SK-N-SH (cell line): ENCODE measurements at regions not wholly inside any gene's neighbourhood (a gene's known extent, or its start where the extent isn't known, plus 50 kb on each side); places are given as distances from the start of the nearest gene placed in this dataset.

Experiments
- CTCF ChIP-seq: fragments of 200-600 bp; sonication (generic); IDR thresholded peaks from 2 replicates; pipeline ENCODE4 v1.6.1; 2017; ENCODE audit warnings: antibody characterized with exemption, mild to moderate bottlenecking, moderate library complexity
- EP300 ChIP-seq, 2 experiments: IDR thresholded peaks; 2 replicates each; pipeline versions ENCODE4 v1.4.0 to v1.6.1; 2012; ENCODE audit warnings: borderline replicate concordance in 1 of 2, low read depth in 1 of 2, low read length in 1 of 2
- GABPA ChIP-seq: IDR thresholded peaks from 2 replicates; pipeline ENCODE4 v1.4.0; 2012; ENCODE audit warnings: low read depth, mild to moderate bottlenecking
- MAX ChIP-seq: IDR thresholded peaks from 2 replicates; pipeline ENCODE4 v1.4.0; 2012; ENCODE audit warnings: low read depth
- RAD21 ChIP-seq: IDR thresholded peaks from 2 replicates; pipeline ENCODE4 v1.6.1; 2012; ENCODE audit warnings: mild to moderate bottlenecking, low read length
- RXRA ChIP-seq: IDR thresholded peaks from 2 replicates; pipeline ENCODE4 v1.4.0; 2012; ENCODE audit warnings: low read depth, mild to moderate bottlenecking, borderline replicate concordance
- TAF1 ChIP-seq: IDR thresholded peaks from 2 replicates; pipeline ENCODE4 v1.6.1; 2012; ENCODE audit warnings: low read depth, mild to moderate bottlenecking, low read length, moderate library complexity, borderline replicate concordance
- TEAD4 ChIP-seq: IDR thresholded peaks from 2 replicates; pipeline ENCODE4 v1.4.0; 2012; ENCODE audit warnings: mild to moderate bottlenecking, borderline replicate concordance; ENCODE audit not compliant: insufficient read depth

- TF ChIP-seq CTCF = no peak
- TF ChIP-seq GABPA = no peak
- TF ChIP-seq MAX = no peak
- TF ChIP-seq RXRA = no peak
- no peak for TF ChIP-seq EP300 (IDR thresholded peaks at IDR 0.05; ENCODE audit: borderline replicate concordance in 1 of 2, low read depth in 1 of 2, low read length in 1 of 2)
- no peak for TF ChIP-seq RAD21
- TF ChIP-seq TAF1 = no peak
- no peak for TF ChIP-seq TEAD4
These were observed 1020.5 kb downstream of the BRD1 start for GRCh38 chr22:48807155-48807554.
